H1 (cell line): ENCODE measurements at regions not wholly inside any gene's neighbourhood (a gene's known extent, or its start where the extent isn't known, plus 50 kb on each side); places are given as distances from the start of the nearest gene placed in this dataset.

Source experiments
- CTCF ChIA-PET: fragments of 300-600 bp; sonication (Branson Sonifier 250); formaldehyde crosslinking; loops from one replicate; lab custom pipeline; 2021; ENCODE audit not compliant: partially characterized antibody; lab: Charles Lee
- POLR2A ChIA-PET: fragments of 300-600 bp; sonication (Branson Sonifier 250); formaldehyde crosslinking; loops from one replicate; lab custom pipeline; 2021; ENCODE audit warnings: inconsistent platforms; ENCODE audit not compliant: partially characterized antibody; lab: Charles Lee
- DNase-seq, 2 experiments: peaks; one replicate each; pipeline versions ENCODE4 v3.0.0 to v3.0.0-alpha.2; 2010 to 2022; ENCODE audit warnings: low spot score in 2 of 2, low read depth in 1 of 2, mixed read lengths in 1 of 2
- FAIRE-seq: peaks from 2 replicates; lab custom pipeline; 2011; peaks lifted over from hg19 to GRCh38; lab: Jason Lieb, UNC
- H2AFZ ChIP-seq: 2 replicates; pipeline ENCODE4 v1.8.1; 2012; ENCODE audit warnings: low read length, inconsistent platforms
- H2AK5ac ChIP-seq: 2 replicates; pipeline ENCODE4 v1.6.1; 2013; ENCODE audit warnings: low read depth, low read length
- H2BK120ac ChIP-seq: replicated peaks from 2 replicates; pipeline ENCODE3; 2013; ENCODE audit warnings: low read depth, low read length, inconsistent platforms
- H2BK12ac ChIP-seq: 2 replicates; pipeline ENCODE4 v1.6.1; 2013; ENCODE audit warnings: low read depth, low read length
- H2BK15ac ChIP-seq: 2 replicates; pipeline ENCODE4 v1.6.1; 2013; ENCODE audit warnings: low read length
- H2BK20ac ChIP-seq: 2 replicates; pipeline ENCODE4 v1.6.1; 2013; ENCODE audit warnings: low read length
- H2BK5ac ChIP-seq: 2 replicates; pipeline ENCODE4 v1.6.1; 2013; ENCODE audit warnings: low read depth, low read length
- H3K14ac ChIP-seq: 2 replicates; pipeline ENCODE4 v1.6.1; 2013; ENCODE audit warnings: inconsistent platforms; ENCODE audit not compliant: insufficient read length
- H3K18ac ChIP-seq: 2 replicates; pipeline ENCODE4 v1.6.1; 2013; ENCODE audit warnings: low read length; ENCODE audit errors: extremely low read depth
- H3K23ac ChIP-seq: 2 replicates; pipeline ENCODE4 v1.6.1; 2013; ENCODE audit warnings: inconsistent platforms; ENCODE audit not compliant: insufficient read length
- H3K23me2 ChIP-seq: 2 replicates; pipeline ENCODE4 v1.6.1; 2013; ENCODE audit warnings: low read depth, low read length
- H3K27ac ChIP-seq: 2 replicates; pipeline ENCODE4 v1.6.1; 2011; ENCODE audit warnings: low read depth, low read length, inconsistent platforms
- H3K27me3 ChIP-seq, 4 experiments: replicated peaks in 1 of 4; 1 replicate in 1 of 4; 2 replicates in 3 of 4; pipeline versions ENCODE4 v1.6.1 to v1.8.1; 2011 to 2013; ENCODE audit warnings: low read length in 3 of 4, mild to moderate bottlenecking in 3 of 4, inconsistent platforms in 2 of 4, mixed read lengths in 2 of 4, moderate library complexity in 1 of 4; ENCODE audit not compliant: control insufficient read depth in 3 of 4, insufficient read depth in 3 of 4; ENCODE audit errors: extremely low read depth in 1 of 4
- H3K36me3 ChIP-seq, 4 experiments: 2 replicates each; pipeline versions ENCODE4 v1.6.1 to v1.8.1; 2011 to 2013; ENCODE audit warnings: mild to moderate bottlenecking in 4 of 4, low read length in 3 of 4, moderate library complexity in 2 of 4, control low read depth in 1 of 4, inconsistent platforms in 1 of 4; ENCODE audit not compliant: insufficient read depth in 4 of 4, control insufficient read depth in 2 of 4
- H3K4ac ChIP-seq: replicated peaks from 2 replicates; pipeline ENCODE3; 2013; ENCODE audit warnings: low read length, low read depth, mixed read lengths, inconsistent platforms; ENCODE audit not compliant: insufficient read length
- H3K4me1 ChIP-seq, 4 experiments: replicated peaks in 1 of 4; 1 replicate in 1 of 4; 2 replicates in 3 of 4; pipeline versions ENCODE4 v1.6.1 to v1.8.1; 2011 to 2013; ENCODE audit warnings: low read length in 3 of 4, inconsistent platforms in 2 of 4, mixed read lengths in 1 of 4; ENCODE audit not compliant: insufficient read depth in 4 of 4, control insufficient read depth in 3 of 4
- H3K4me2 ChIP-seq, 2 experiments: 2 replicates each; pipeline versions ENCODE4 v1.6.1 to v1.8.1; 2011 to 2013; ENCODE audit warnings: low read depth in 2 of 2, low read length in 2 of 2, control low read depth in 1 of 2, inconsistent platforms in 1 of 2, mild to moderate bottlenecking in 1 of 2; ENCODE audit not compliant: insufficient read depth in 1 of 2
- H3K4me3 ChIP-seq, 4 experiments: fragments of 200-600, 300-600 bp in 1 of 4; sonication (generic), shearing (Covaris generic), sonication (Bioruptor Twin) in 1 of 4; 2 replicates each; pipeline versions ENCODE4 v1.5.1 to v1.8.1; 2011 to 2016; ENCODE audit warnings: low read length in 4 of 4, low read depth in 3 of 4, control low read depth in 2 of 4, inconsistent platforms in 2 of 4, mild to moderate bottlenecking in 2 of 4, mixed read lengths in 1 of 4, moderate library complexity in 1 of 4; ENCODE audit not compliant: insufficient read depth in 2 of 4; ENCODE audit errors: extremely low read depth in 1 of 4
- H3K56ac ChIP-seq: replicated peaks from 2 replicates; pipeline ENCODE3; 2013; ENCODE audit warnings: low read depth, mild to moderate bottlenecking, mixed read lengths, low read length, inconsistent platforms; ENCODE audit not compliant: insufficient read length
- H3K79me1 ChIP-seq: 2 replicates; pipeline ENCODE4 v1.6.1; 2013; ENCODE audit warnings: low read depth, low read length, control low read depth
- H3K79me2 ChIP-seq, 2 experiments: 2 replicates each; pipeline versions ENCODE4 v1.6.1 to v1.8.1; 2012 to 2013; ENCODE audit warnings: low read length in 2 of 2, mild to moderate bottlenecking in 2 of 2, inconsistent platforms in 1 of 2; ENCODE audit not compliant: insufficient read depth in 2 of 2, control insufficient read depth in 1 of 2
- H3K9ac ChIP-seq, 4 experiments: replicated peaks in 1 of 4; 1 replicate in 1 of 4; 2 replicates in 3 of 4; pipeline versions ENCODE4 v1.6.1 to v1.8.1; 2011 to 2013; ENCODE audit warnings: low read depth in 3 of 4, low read length in 3 of 4, control low read depth in 2 of 4, mild to moderate bottlenecking in 2 of 4, moderate library complexity in 2 of 4, inconsistent platforms in 1 of 4; ENCODE audit errors: extremely low read depth in 1 of 4
- H3K9me3 ChIP-seq, 2 experiments: 2 replicates each; pipeline versions ENCODE4 v1.6.1 to v1.8.1; 2012 to 2013; ENCODE audit warnings: mild to moderate bottlenecking in 2 of 2, moderate library complexity in 2 of 2, control low read depth in 1 of 2, inconsistent platforms in 1 of 2, low read depth in 1 of 2, low read length in 1 of 2, mixed read lengths in 1 of 2; ENCODE audit not compliant: insufficient read depth in 2 of 2
- H4K20me1 ChIP-seq, 2 experiments: replicated peaks in 1 of 2; 2 replicates each; pipeline versions ENCODE3 to v1.8.1; 2011 to 2013; ENCODE audit warnings: inconsistent platforms in 2 of 2, low read length in 2 of 2, mild to moderate bottlenecking in 1 of 2; ENCODE audit not compliant: insufficient read depth in 2 of 2, control insufficient read depth in 1 of 2
- H4K5ac ChIP-seq: 2 replicates; pipeline ENCODE4 v1.6.1; 2013; ENCODE audit warnings: low read length, low read depth, mixed read lengths, inconsistent platforms; ENCODE audit not compliant: insufficient read length
- H4K8ac ChIP-seq: 2 replicates; pipeline ENCODE4 v1.8.0; 2013; ENCODE audit warnings: mild to moderate bottlenecking, moderate library complexity, low read length, inconsistent platforms; ENCODE audit not compliant: insufficient read depth; ENCODE audit errors: extremely low read depth
- H4K91ac ChIP-seq: replicated peaks from 2 replicates; pipeline ENCODE3; 2013; ENCODE audit warnings: low read length, mixed read lengths, inconsistent platforms; ENCODE audit not compliant: insufficient read length
- ASH2L ChIP-seq: fragments of 200-600, 300-600 bp; sonication (generic); IDR thresholded peaks from one replicate; pipeline ENCODE4 v1.7.1; 2017; ENCODE audit warnings: low read length
- RAD21 ChIP-seq, 2 experiments: IDR thresholded peaks in 1 of 2; conservative IDR thresholded peaks in 1 of 2; 2 replicates each; pipeline ENCODE4 v1.6.1; 2011; ENCODE audit warnings: low read depth in 2 of 2, low read length in 2 of 2, improper control_type of control experiment in 1 of 2, inconsistent platforms in 1 of 2, mild to moderate bottlenecking in 1 of 2, moderate library complexity in 1 of 2
- RBBP5 ChIP-seq: IDR thresholded peaks from 2 replicates; pipeline ENCODE4 v1.7.1; 2012; ENCODE audit warnings: low read depth, mild to moderate bottlenecking, inconsistent platforms, low read length, moderate library complexity, borderline replicate concordance
- RFX5 ChIP-seq: IDR thresholded peaks from 2 replicates; pipeline ENCODE4 v1.6.1; 2011; ENCODE audit warnings: low read depth, low read length, improper control_type of control experiment, borderline replicate concordance
- SAP30 ChIP-seq: fragments of 300-600 bp; sonication (generic); IDR thresholded peaks from 2 replicates; pipeline ENCODE4 v1.7.1; 2012; ENCODE audit warnings: low read length, moderate library complexity, mild to moderate bottlenecking, inconsistent platforms; ENCODE audit not compliant: insufficient read depth, insufficient replicate concordance
- SUZ12 ChIP-seq: fragments of 200-600 bp; sonication (generic); IDR thresholded peaks from 2 replicates; pipeline ENCODE4 v1.6.1; 2012; ENCODE audit warnings: mild to moderate bottlenecking, inconsistent platforms, low read length, moderate library complexity, mixed read lengths
- TF ChIP-seq, protein P1 (sequence below): IDR thresholded peaks from 2 replicates; pipeline ENCODE4 v1.6.1; 2012; ENCODE audit warnings: inconsistent platforms
- TF ChIP-seq, protein P2 (sequence below): IDR thresholded peaks from 2 replicates; pipeline ENCODE4 v1.6.1; 2011; ENCODE audit warnings: low read depth, mild to moderate bottlenecking, low read length; ENCODE audit not compliant: insufficient read depth

DNA sequence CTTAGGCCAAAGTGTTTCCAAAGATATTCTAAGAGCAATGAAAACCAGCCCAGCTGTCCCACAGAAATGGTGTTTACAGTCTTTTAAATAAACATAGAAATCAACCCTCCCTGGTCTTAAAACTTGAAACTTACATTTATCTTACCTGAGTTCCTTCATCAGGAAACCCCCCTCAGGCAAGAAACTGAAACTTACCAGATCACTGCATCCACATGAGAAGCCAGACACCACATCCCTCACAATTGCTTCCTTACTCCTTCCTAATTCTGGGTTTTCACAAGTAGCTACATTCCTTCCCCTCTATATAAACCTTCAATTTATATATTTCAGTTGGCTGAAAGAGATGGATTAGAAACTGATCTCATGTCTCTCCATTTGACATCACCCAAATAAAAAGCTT lies 563.0 kb upstream of the CHRM3 start:
- no peaks in the 10 kb centered on the region for H3K4me1 ChIP-seq
- no peaks in the 10 kb centered on the region for H3K79me1 ChIP-seq
- H3K9ac ChIP-seq = no peak overlapping the region
- H4K91ac ChIP-seq = no peak overlapping the region
- no peak overlapping the region for H2AK5ac ChIP-seq
- no peaks in the 10 kb centered on the region for H3K36me3 ChIP-seq
- no peaks in the 10 kb centered on the region for H4K20me1 ChIP-seq
- no peak overlapping the region for H3K14ac ChIP-seq
- H2BK5ac ChIP-seq = no peak overlapping the region
- H3K56ac ChIP-seq = no peak overlapping the region
- no peak overlapping the region for H4K8ac ChIP-seq
- H3K4me2 ChIP-seq = no peak overlapping the region
- no peak overlapping the region for H3K4ac ChIP-seq
- no peaks in the 10 kb centered on the region for H3K23me2 ChIP-seq
- H3K4me3 ChIP-seq = no peak overlapping the region
- no peak overlapping the region for H4K5ac ChIP-seq
- TF ChIP-seq, protein P1, sequence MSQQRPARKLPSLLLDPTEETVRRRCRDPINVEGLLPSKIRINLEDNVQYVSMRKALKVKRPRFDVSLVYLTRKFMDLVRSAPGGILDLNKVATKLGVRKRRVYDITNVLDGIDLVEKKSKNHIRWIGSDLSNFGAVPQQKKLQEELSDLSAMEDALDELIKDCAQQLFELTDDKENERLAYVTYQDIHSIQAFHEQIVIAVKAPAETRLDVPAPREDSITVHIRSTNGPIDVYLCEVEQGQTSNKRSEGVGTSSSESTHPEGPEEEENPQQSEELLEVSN = no peak
- no peak for TF ChIP-seq RAD21 (IDR thresholded peaks at IDR 0.05 in 1 of 2, conservative IDR thresholded peaks at IDR 0.05 in 1 of 2; ENCODE audit: low read depth in 2 of 2, low read length in 2 of 2)
- no peak for TF ChIP-seq ASH2L
- no peak for TF ChIP-seq RBBP5
- TF ChIP-seq RFX5 = no peak
- no peak for TF ChIP-seq SAP30
- no peak for TF ChIP-seq SUZ12
- TF ChIP-seq, protein P2, sequence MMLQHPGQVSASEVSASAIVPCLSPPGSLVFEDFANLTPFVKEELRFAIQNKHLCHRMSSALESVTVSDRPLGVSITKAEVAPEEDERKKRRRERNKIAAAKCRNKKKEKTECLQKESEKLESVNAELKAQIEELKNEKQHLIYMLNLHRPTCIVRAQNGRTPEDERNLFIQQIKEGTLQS = no peak
- TF ChIP-seq, all 59 proteins: peak for 0
- H2AFZ ChIP-seq = no peak overlapping the region
- peaks cover 0 to 2% of the 10 kb centered on the region in 2 experiments; a peak in 1 of 4 replicates for H3K9me3 ChIP-seq
- no peak overlapping the region for H3K18ac ChIP-seq
- no peak overlapping the region for H2BK12ac ChIP-seq
- no peak overlapping the region for H2BK120ac ChIP-seq
- DNase-seq = no peak
- CTCF ChIA-PET = interaction anchor here (0.6 kb wide), 1 partner anchor 1239 kb away, joined by 3 read pairs; no protein-coding TSS in a partner anchor
- no peak overlapping the region for H2BK20ac ChIP-seq
- H3K27ac ChIP-seq = no peak overlapping the region
- H3K23ac ChIP-seq = no peak overlapping the region
- H3K79me2 ChIP-seq = no peaks in the 10 kb centered on the region
- POLR2A ChIA-PET = no interaction called here
- H3K27me3 ChIP-seq = no peaks in the 10 kb centered on the region
- H2BK15ac ChIP-seq = no peak overlapping the region
- no peak for FAIRE-seq
